HG03060 (cell line): ENCODE measurements at regions not wholly inside any gene's neighbourhood (a gene's known extent, or its start where the extent isn't known, plus 50 kb on each side); places are given as distances from the start of the nearest gene placed in this dataset.
"Not testable (repeated sequence)": the region's sequence is repeated elsewhere in the genome, so short reads cannot be mapped to it uniquely, and the experiment has no call there.

ENCODE experiments used
- ATAC-seq: cut with Tn5 transposase; IDR thresholded peaks from one replicate; pipeline ENCODE4 v1.9.1; 2021; ENCODE audit warnings: low read depth, moderate number of reproducible peaks; ENCODE audit not compliant: unreplicated experiment

DNA sequence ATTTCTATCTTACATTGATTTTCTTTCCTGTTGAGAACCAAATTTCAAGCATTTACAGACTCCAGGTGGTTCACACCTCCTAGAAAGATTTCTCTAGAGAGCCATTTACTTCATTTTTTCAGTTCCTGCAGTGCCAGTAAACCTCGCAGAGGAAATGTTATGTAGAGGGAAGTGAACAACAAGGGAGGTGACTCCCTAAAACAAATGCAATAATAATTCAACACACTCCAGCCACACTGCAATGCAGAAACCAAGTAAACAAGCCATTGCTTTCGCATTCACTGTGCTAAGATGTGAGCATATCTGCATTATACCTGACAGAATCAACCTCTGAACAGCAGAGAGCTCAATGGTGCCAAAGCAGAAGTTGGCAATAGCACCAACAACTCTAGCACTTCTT, 215.1 kb downstream of the RBM26 start:
- ATAC-seq, result no peak

DNA sequence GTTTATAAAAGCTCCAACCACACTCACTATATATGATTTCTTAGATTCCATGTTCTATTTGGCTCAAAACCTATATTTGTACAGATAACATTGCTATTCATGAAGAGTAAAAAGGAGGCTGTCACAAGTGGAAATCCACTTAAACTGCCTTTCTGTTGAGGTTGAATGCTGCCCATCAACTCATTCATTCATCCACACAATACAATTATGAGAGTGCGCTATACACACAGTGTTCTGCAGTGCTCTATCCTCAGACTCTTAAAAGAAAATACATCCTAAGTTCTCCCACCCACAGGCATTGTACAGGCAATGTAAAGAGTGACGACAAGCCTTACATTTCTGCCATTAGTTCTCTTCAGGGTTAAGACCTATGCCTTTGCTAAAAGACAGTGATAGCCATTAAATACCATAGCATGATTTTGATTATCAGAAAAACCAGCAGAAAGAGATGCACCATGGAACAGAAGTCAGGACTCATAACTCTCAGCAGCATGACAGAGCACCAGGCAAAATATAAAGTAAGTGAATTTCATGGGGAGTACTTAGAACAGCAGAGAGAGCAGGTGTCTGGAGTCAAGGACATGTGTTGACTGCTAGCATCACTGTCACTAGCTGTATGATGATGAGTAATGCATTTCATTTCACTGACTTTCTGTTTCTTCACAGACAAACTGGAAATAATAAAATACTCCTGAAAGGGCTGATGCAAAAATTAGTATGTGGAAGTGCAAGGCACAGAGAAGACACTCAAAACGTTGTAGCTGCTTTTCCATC, 218.0 kb downstream of the RBM26 start:
- no peak for ATAC-seq

GRCh38 chr13:79185580-79185979, 220.5 kb downstream of the RBM26 start:
- no peak for ATAC-seq

GRCh38 chr13:79183231-79183630, 222.8 kb downstream of the RBM26 start:
- no peak for ATAC-seq

DNA sequence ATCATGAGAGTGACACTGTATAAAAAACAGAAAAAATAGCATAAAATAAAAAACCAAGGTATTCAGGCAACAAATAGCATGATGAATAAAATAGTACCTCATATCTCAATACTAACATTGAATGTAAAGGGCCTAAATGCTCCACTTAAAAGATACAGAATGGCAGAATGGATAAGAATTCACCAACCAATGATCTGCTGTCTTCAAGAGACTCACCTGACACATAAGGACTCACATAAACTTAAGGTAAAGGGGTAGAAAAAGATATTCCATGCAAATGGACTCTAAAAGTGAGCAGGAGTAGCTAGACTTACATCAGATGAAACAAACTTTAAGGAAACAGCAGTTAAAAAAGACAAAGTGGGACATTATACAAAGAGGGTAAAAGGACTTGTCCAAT, 232.4 kb downstream of the RBM26 start:
- ATAC-seq, result not testable (repeated sequence)

GRCh38 chr13:79172924-79173323, 233.1 kb downstream of the RBM26 start:
- ATAC-seq, result not testable (repeated sequence)

- ATAC-seq, result no peak
Measured at GRCh38 chr13:79171141-79172061, 234.7 kb downstream of the RBM26 start.

- no peak for ATAC-seq
Measured at GRCh38 chr13:79160818-79161217, 245.2 kb downstream of the RBM26 start.

DNA sequence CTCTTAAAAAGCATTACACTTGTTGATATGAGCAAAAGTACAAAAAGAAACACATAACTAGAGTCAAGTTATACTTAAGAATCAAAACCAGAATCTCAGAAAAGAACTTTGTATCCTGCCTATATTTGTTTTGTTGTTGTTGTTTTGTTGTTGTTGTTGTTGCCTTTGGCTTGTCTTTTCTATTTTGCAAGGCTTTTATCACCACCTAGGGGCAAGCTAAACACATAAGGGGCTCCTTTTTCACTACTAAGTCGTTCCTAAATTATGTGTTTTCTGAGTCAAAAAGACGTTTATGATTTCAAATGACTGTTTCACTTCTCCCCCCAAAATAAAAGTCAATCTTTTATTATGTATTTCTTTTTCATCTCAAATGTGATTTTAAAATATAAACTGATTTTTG, 250.2 kb downstream of the RBM26 start:
- no peak for ATAC-seq

GRCh38 chr13:79149210-79149609, 256.8 kb downstream of the RBM26 start:
- no peak for ATAC-seq

- ATAC-seq, result no peak
Measured at GRCh38 chr13:79141082-79141481, 265.0 kb downstream of the RBM26 start.

DNA sequence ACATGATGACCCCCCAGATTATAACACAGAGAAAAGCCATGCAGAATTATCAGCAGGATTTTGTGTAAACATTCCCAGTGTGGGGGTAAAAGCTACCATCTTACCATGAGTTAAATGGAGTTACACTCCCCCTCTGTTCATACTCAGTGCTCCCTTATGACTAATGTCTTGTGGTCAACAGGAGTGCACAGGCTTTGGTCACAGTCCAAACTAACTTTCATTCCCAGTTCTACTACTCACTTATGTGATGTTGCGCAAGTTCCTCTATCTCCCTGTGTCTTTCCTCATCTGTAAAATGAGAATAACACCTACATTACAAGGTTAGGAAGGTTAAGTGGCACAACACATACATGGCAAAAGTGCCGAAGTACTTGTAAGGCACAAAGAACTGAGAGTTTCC, 277.9 kb downstream of the RBM26 start:
- ATAC-seq, result no peak

GRCh38 chr13:79126706-79127105, 279.3 kb downstream of the RBM26 start:
- ATAC-seq, result no peak

- ATAC-seq, result no peak
Measured at GRCh38 chr13:79124183-79124582, 281.9 kb downstream of the RBM26 start.

- no peak for ATAC-seq
Measured at GRCh38 chr13:79121286-79121685, 284.8 kb downstream of the RBM26 start.

DNA sequence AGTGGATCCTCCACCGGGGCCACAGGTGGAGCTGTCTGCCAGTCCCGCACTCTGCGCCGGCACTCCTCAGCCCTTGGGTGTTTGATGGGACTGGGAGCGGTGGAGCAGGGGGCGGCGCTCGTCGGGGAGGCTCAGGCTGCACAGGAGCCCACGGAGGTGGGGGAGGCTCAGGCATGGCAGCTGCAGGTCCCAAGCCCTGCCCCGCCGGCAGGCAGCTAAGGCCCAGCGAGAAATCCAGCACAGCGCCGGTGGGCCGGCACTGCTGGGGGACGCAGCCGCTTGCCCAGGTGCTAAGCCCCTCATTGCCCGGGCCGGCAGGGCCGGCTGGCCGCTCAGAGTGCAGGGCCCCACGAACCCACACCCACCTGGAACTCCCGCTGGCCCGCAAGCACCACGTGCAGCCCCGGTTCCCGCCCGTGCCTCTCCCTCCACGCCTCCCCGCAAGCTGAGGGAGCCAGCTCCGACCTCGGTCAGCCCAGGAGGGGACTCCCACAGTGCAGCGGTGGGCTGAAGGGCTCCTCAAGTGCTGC, 286.4 kb downstream of the RBM26 start:
- no peak for ATAC-seq

DNA sequence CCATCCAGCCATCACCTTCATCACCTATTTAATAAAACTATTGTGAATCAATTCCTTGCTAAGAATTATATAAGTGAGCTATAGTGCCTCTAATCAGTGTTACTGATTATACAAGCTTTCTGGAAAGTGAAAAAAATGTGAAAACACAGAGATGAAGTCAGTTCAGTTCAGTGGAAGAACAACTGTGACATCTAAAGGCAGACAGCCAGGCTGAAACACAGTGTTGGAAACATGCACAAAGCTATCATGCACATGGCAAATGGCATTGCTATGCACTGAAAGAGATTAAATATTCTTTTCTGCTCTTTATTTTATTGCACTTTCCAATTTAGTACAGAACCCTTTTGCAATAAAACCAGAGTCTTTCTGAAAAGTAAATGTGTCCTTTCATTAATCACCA, 294.0 kb downstream of the RBM26 start:
- ATAC-seq, result no peak

GRCh38 chr13:79108914-79109643, 297.0 kb downstream of the RBM26 start:
- ATAC-seq, result peak; percentile 60

GRCh38 chr13:79098596-79098995, 307.5 kb downstream of the RBM26 start:
- no peak for ATAC-seq

DNA sequence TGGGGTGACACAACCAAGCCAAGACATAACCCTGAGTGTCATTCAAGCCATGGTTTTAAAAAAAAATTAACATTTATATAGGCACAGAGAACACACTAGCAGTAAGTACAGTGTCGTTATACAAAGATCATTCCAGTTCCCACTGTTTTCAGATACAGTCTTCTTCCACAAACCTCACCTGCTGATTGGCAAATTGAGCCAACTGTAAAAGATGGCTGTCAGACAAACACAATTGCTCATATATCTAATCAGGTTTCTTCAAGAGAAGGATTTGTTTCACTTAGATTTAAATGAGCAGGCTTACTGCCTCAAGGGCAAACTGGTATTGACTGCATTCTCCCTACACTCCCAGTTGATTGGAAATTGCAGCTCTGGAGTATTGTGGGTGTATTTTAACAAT, 308.9 kb downstream of the RBM26 start:
- no peak for ATAC-seq

DNA sequence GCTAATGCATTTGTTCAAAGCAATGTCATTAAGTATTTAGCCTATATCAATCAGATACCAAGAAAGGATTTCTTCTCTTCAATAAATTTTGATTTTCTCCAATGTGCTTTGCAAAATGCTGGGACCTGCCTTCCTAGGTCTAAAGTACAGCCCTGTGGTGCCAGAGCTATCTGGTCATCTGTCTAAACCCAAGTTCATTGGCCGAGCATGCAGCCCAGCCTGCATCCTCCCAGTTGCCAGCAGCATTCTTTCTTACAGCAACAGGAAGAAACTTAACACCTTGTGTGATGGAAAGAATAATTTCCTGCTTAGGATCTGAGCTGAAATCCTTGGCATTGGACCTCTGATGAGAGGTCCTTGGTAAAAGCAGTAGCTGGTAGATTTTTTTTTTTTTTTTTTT, 310.0 kb downstream of the RBM26 start:
- no peak for ATAC-seq
